ENCODE measurements at regions not wholly inside any gene's neighbourhood (a gene's known extent, or its start where the extent isn't known, plus 50 kb on each side); places are given as distances from the start of the nearest gene placed in this dataset.
"Not testable (repeated sequence)": the region's sequence is repeated elsewhere in the genome, so short reads cannot be mapped to it uniquely, and the experiment has no call there.

DNA sequence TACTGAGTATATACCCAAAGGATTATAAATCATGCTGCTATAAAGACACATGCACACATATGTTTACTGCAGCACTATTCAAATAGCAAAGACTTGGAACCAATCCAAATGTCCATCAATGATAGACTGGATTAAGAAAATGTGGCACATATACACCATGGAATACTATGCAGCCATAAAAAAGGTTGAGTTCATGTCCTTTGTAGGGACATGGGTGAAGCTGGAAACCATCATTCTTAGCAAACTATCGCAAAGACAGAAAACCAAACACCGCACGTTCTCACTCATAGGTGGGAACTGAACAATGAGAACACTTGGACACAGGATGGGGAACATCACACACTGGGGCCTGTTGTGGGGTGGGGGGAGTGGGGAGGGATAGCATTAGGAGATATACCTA lies 378.3 kb upstream of the PIK3R1 start:
- TF ChIP-seq, protein P1, sequence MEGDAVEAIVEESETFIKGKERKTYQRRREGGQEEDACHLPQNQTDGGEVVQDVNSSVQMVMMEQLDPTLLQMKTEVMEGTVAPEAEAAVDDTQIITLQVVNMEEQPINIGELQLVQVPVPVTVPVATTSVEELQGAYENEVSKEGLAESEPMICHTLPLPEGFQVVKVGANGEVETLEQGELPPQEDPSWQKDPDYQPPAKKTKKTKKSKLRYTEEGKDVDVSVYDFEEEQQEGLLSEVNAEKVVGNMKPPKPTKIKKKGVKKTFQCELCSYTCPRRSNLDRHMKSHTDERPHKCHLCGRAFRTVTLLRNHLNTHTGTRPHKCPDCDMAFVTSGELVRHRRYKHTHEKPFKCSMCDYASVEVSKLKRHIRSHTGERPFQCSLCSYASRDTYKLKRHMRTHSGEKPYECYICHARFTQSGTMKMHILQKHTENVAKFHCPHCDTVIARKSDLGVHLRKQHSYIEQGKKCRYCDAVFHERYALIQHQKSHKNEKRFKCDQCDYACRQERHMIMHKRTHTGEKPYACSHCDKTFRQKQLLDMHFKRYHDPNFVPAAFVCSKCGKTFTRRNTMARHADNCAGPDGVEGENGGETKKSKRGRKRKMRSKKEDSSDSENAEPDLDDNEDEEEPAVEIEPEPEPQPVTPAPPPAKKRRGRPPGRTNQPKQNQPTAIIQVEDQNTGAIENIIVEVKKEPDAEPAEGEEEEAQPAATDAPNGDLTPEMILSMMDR (IDR thresholded peaks at IDR 0.05), result not testable (repeated sequence)
- TF ChIP-seq POLR2A, POLR2AphosphoS5 (IDR thresholded peaks at IDR 0.05): not testable (repeated sequence)
